Right cardiac atrium (tissue), 5 donors: ENCODE measurements at regions not wholly inside any gene's neighbourhood (a gene's known extent, or its start where the extent isn't known, plus 50 kb on each side); places are given as distances from the start of the nearest gene placed in this dataset.

Source experiments
- ATAC-seq, 2 donors: fragments of 200-7000 bp; cut with Tn5 transposase; one replicate each; pipeline versions ENCODE4 v1.8.0 to v1.9.1; 2020; ENCODE audit warnings: moderate library complexity in 2 of 2, mild to moderate bottlenecking in 1 of 2
- DNase-seq, 3 donors: peaks; one replicate each; pipeline ENCODE4 v3.0.0-alpha.2; 2020
- H3K27ac ChIP-seq: one replicate; pipeline ENCODE4 v1.5.1; 2013; ENCODE audit warnings: mild to moderate bottlenecking, low read length, control low read depth, moderate library complexity
- H3K27me3 ChIP-seq: one replicate; pipeline ENCODE4 v1.6.1; 2013; ENCODE audit not compliant: control insufficient read depth, insufficient read depth
- H3K4me1 ChIP-seq: one replicate; pipeline ENCODE4 v1.6.1; 2013; ENCODE audit warnings: low read length; ENCODE audit not compliant: control insufficient read depth, insufficient read depth
- H3K4me3 ChIP-seq: one replicate; pipeline ENCODE4 v1.5.1; 2013; ENCODE audit warnings: low read length, control low read depth
- H3K9me3 ChIP-seq: one replicate; pipeline ENCODE4 v1.6.1; 2013; ENCODE audit warnings: low read length; ENCODE audit not compliant: control insufficient read depth
- WGBS: extraction: QIAGEN DNeasy Blood & Tissue Kit; methylation state at CpG from one replicate; pipeline ENCODE4 v1.1.7; 2013; 5-methylcytosine and 5-hydroxymethylcytosine counted together
- intact Hi-C, 4 donors: fragments of 100-400 bp; cut with DNase I; formaldehyde crosslinking; loops; one replicate each; pipeline versions ENCODE4 v1.11.0 to v1.14.0; 2022 to 2023
- donor health status: healthy with polysubstance abuse.
- donor health status: DM: no; HTN: yes; CAD: no.
- donor health status: DM: no; HTN: no; CAD: no.
- donor health status: DM: no; HTN: yes; CAD: no; lungs with severe emphysema.
- donor health status: DM: yes; HTN: yes; CAD: no.

- H3K9me3 ChIP-seq: no peaks in the 10 kb centered on the region
- H3K27ac ChIP-seq: no peak overlapping the region
- intact Hi-C loops: loop anchor here in 1 of 4 donors (5.0 kb wide), 1 partner anchor 341 kb away; no protein-coding TSS in a partner anchor
- 91% methylated on average over 6 of the region's 6 CpGs for WGBS
- no peak overlapping the region for H3K4me3 ChIP-seq
- no peaks in the 10 kb centered on the region for H3K27me3 ChIP-seq
- H3K4me1 ChIP-seq: no peaks in the 10 kb centered on the region
- ATAC-seq (no peak), DNase-seq (no peak)
Measured at GRCh38 chr18:26648509-26649192, 100.3 kb upstream of the KCTD1 start.

- Histone ChIP-seq H3K27me3 (no peaks in the 10 kb centered on the region), H3K4me1 (no peaks in the 10 kb centered on the region), H3K27ac (no peak overlapping the region), H3K9me3 (no peaks in the 10 kb centered on the region), H3K4me3 (no peak overlapping the region)
- WGBS: 90% methylated on average over 4 of the region's 4 CpGs
- ATAC-seq (no peak), DNase-seq (no peak)
- intact Hi-C loops: loop anchor here in 1 of 4 donors (5.0 kb wide), 1 partner anchor 340 kb away; no protein-coding TSS in a partner anchor
Measured at GRCh38 chr18:26646901-26647300, 98.5 kb upstream of the KCTD1 start.

- Histone ChIP-seq H3K4me1 (no peaks in the 10 kb centered on the region), H3K9me3 (no peaks in the 10 kb centered on the region), H3K4me3 (no peak overlapping the region), H3K27ac (no peak overlapping the region), H3K27me3 (no peaks in the 10 kb centered on the region)
- ATAC-seq: no peak
- intact Hi-C loops: no loop called here
- whole genome bisulfite sequencing: 75% methylated on average over 14 of the region's 14 CpGs
- no peak for DNase-seq
Measured at GRCh38 chr18:26642440-26643348, 94.3 kb upstream of the KCTD1 start.

GRCh38 chr18:26640541-26640940 lies 92.2 kb upstream of the KCTD1 start:
- intact Hi-C loops: no loop called here
- WGBS: 91% methylated on average over 5 of the region's 5 CpGs
- no peak for ATAC-seq
- Histone ChIP-seq H3K27me3 (no peaks in the 10 kb centered on the region), H3K4me3 (no peak overlapping the region), H3K4me1 (no peaks in the 10 kb centered on the region), H3K9me3 (no peaks in the 10 kb centered on the region), H3K27ac (no peak overlapping the region)
- DNase-seq: no peak

GRCh38 chr18:26639149-26639548 lies 90.8 kb upstream of the KCTD1 start:
- no peak for ATAC-seq
- H3K4me3 ChIP-seq: no peak overlapping the region
- intact Hi-C loops: no loop called here
- H3K27ac ChIP-seq: no peak overlapping the region
- 86% methylated on average over 7 of the region's 7 CpGs for WGBS
- no peak for DNase-seq
- no peaks in the 10 kb centered on the region for H3K9me3 ChIP-seq
- no peaks in the 10 kb centered on the region for H3K27me3 ChIP-seq
- H3K4me1 ChIP-seq: no peaks in the 10 kb centered on the region

- WGBS: 97% methylated on average over 2 of the region's 2 CpGs
- Histone ChIP-seq H3K4me1 (no peaks in the 10 kb centered on the region), H3K27me3 (no peaks in the 10 kb centered on the region), H3K9me3 (no peaks in the 10 kb centered on the region), H3K27ac (no peak overlapping the region), H3K4me3 (no peak overlapping the region)
- intact Hi-C loops: no loop called here
- DNase-seq: no peak
- no peak for ATAC-seq
Measured at GRCh38 chr18:26637983-26638382, 89.6 kb upstream of the KCTD1 start.

- ATAC-seq (no peak), DNase-seq (no peak)
- no peaks in the 10 kb centered on the region for H3K27me3 ChIP-seq
- no peak overlapping the region for H3K4me3 ChIP-seq
- intact Hi-C loops: no loop called here
- no peaks in the 10 kb centered on the region for H3K4me1 ChIP-seq
- no peaks in the 10 kb centered on the region for H3K9me3 ChIP-seq
- WGBS: 62% methylated on average over 8 of the region's 8 CpGs
- H3K27ac ChIP-seq: no peak overlapping the region
Measured at GRCh38 chr18:26637324-26637723, 89.0 kb upstream of the KCTD1 start.

GRCh38 chr18:26635466-26635865 lies 87.1 kb upstream of the KCTD1 start:
- Histone ChIP-seq H3K27ac (no peak overlapping the region), H3K27me3 (no peaks in the 10 kb centered on the region), H3K4me3 (no peak overlapping the region), H3K9me3 (no peaks in the 10 kb centered on the region), H3K4me1 (no peaks in the 10 kb centered on the region)
- 89% methylated on average over 4 of the region's 4 CpGs for WGBS
- ATAC-seq (no peak), DNase-seq (no peak)
- intact Hi-C loops: no loop called here

- ATAC-seq (no peak), DNase-seq (no peak)
- WGBS: 80% methylated on average over 4 of the region's 4 CpGs
- Histone ChIP-seq H3K27me3 (no peaks in the 10 kb centered on the region), H3K27ac (no peak overlapping the region), H3K4me3 (no peak overlapping the region), H3K9me3 (no peaks in the 10 kb centered on the region), H3K4me1 (no peaks in the 10 kb centered on the region)
- intact Hi-C loops: no loop called here
Measured at GRCh38 chr18:26634631-26635030, 86.3 kb upstream of the KCTD1 start.

- H3K27ac ChIP-seq: no peak overlapping the region
- no peak for DNase-seq
- intact Hi-C loops: no loop called here
- H3K4me1 ChIP-seq: no peaks in the 10 kb centered on the region
- no peak overlapping the region for H3K4me3 ChIP-seq
- ATAC-seq: no peak
- 40% methylated on average over 1 of the region's 1 CpG for WGBS
- no peaks in the 10 kb centered on the region for H3K9me3 ChIP-seq
- no peaks in the 10 kb centered on the region for H3K27me3 ChIP-seq
Measured at GRCh38 chr18:26631135-26631534, 82.8 kb upstream of the KCTD1 start.

GRCh38 chr18:26630596-26630995 lies 82.2 kb upstream of the KCTD1 start:
- WGBS: 80% methylated on average over 4 of the region's 4 CpGs
- H3K27me3 ChIP-seq: no peaks in the 10 kb centered on the region
- intact Hi-C loops: no loop called here
- H3K27ac ChIP-seq: no peak overlapping the region
- no peaks in the 10 kb centered on the region for H3K9me3 ChIP-seq
- no peaks in the 10 kb centered on the region for H3K4me1 ChIP-seq
- ATAC-seq (no peak), DNase-seq (no peak)
- no peak overlapping the region for H3K4me3 ChIP-seq
